ENCODE measurements at regions not wholly inside any gene's neighbourhood (a gene's known extent, or its start where the extent isn't known, plus 50 kb on each side); places are given as distances from the start of the nearest gene placed in this dataset.
"Not testable (repeated sequence)": the region's sequence is repeated elsewhere in the genome, so short reads cannot be mapped to it uniquely, and the experiment has no call there.

DNA sequence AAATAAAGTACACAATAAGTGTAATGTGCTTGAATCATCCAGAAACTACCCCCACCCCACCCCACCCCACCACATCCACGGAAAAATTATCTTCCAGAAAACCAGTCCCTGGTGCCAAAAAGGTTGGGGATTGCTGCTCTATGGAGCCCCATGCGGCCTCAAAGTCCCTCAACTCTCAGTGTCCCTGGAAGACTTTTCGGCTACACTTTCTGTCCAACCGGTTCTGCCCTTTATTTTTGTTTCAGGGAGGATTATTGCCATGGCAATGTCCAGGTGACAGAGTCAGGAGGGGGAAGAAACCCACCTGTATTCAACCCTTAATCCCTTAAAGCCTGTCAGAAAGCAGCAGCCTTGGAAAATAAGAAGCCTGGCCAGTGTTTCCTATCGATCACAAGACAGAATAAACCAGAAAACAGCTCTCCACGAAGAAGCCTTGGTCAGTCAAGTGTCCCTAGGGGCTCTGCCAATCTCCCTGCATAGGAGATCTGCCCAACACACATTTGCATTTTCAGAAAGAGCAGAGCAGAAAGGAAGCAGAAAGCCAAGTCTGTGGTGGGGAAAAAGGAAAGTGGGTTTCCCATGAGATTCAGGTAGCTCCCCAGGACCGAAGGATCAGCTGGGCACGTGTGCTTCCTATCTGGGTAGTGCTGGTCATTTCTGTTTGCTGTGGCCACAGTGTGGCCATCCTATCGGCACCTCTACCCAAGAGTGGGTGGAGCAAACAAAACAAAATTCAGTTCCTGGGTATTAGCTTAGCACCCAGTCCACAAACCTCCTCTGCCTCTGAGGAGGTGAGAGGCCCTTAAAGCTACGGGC lies 342.7 kb downstream of the SOX9 start:
- no peaks in the 10 kb centered on the region for H3K9me3 ChIP-seq (ENCODE audit: control insufficient read depth, insufficient read depth, low read depth, low read length)
- no peak overlapping the region for H3K27ac ChIP-seq (ENCODE audit: insufficient read depth, low read length)
- no peak overlapping the region for H3K9ac ChIP-seq (ENCODE audit: insufficient read depth, low read length)
- no peaks in the 10 kb centered on the region for H3K79me2 ChIP-seq (ENCODE audit: control insufficient read depth, insufficient read depth, low read length)
- no peak overlapping the region for H2AFZ ChIP-seq (ENCODE audit: low read length)
- H3K4me3 ChIP-seq (replicated peaks in 1 of 4; ENCODE audit: control extremely low read depth in 1 of 4, insufficient read depth in 1 of 4, low read depth in 3 of 4, low read length in 4 of 4) = no peak overlapping the region
- H3K4me2 ChIP-seq (ENCODE audit: extremely low read depth, insufficient read depth, low read length) = no peak overlapping the region
- H3K36me3 ChIP-seq (ENCODE audit: control insufficient read depth, insufficient read depth, low read length) = no peaks in the 10 kb centered on the region
- H3K4me1 ChIP-seq (ENCODE audit: control insufficient read depth, extremely low read depth, insufficient read depth, low read length) = peaks cover 7% of the 10 kb centered on the region
- no peaks in the 10 kb centered on the region for H4K20me1 ChIP-seq (ENCODE audit: control insufficient read depth, extremely low read depth, insufficient read depth, low read length)
- H3K27me3 ChIP-seq (ENCODE audit: control insufficient read depth, insufficient read depth, low read length) = no peaks in the 10 kb centered on the region
- no peak for DNase-seq (ENCODE audit: low read depth in 2 of 2)
- TF ChIP-seq, protein P1, sequence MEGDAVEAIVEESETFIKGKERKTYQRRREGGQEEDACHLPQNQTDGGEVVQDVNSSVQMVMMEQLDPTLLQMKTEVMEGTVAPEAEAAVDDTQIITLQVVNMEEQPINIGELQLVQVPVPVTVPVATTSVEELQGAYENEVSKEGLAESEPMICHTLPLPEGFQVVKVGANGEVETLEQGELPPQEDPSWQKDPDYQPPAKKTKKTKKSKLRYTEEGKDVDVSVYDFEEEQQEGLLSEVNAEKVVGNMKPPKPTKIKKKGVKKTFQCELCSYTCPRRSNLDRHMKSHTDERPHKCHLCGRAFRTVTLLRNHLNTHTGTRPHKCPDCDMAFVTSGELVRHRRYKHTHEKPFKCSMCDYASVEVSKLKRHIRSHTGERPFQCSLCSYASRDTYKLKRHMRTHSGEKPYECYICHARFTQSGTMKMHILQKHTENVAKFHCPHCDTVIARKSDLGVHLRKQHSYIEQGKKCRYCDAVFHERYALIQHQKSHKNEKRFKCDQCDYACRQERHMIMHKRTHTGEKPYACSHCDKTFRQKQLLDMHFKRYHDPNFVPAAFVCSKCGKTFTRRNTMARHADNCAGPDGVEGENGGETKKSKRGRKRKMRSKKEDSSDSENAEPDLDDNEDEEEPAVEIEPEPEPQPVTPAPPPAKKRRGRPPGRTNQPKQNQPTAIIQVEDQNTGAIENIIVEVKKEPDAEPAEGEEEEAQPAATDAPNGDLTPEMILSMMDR (conservative IDR thresholded peaks at IDR 0.05 in 1 of 2, IDR thresholded peaks at IDR 0.05 in 1 of 2; ENCODE audit: low read depth in 1 of 2, low read length in 2 of 2) = no peak
- TF ChIP-seq EZH2 (IDR thresholded peaks at IDR 0.05; ENCODE audit: low read length, missing control alignments) = no peak

DNA sequence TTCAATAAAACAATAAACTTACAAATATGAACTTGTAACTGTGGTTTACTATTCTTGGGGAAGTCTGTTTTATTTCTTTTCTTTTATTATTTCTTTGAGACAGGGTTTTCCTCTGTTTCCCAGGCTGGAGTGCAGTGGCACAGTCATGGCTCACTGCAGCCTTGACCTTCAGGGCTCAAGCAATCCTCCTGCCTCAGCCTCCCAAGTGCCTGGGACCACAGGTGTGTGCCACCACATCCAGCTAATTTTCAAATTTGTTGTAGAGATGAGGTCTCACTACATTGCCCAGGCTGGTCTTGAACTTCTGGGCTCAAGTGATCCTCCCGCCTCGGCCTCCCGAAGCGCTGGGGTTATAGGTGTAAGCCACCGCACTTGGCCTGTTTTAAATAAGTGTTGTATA lies 343.4 kb downstream of the SOX9 start:
- not testable (repeated sequence) for H3K79me2 ChIP-seq (ENCODE audit: control insufficient read depth, insufficient read depth, low read length); H3K4me1 ChIP-seq (ENCODE audit: control insufficient read depth, extremely low read depth, insufficient read depth, low read length); H3K9me3 ChIP-seq (ENCODE audit: control insufficient read depth, insufficient read depth, low read depth, low read length); DNase-seq (ENCODE audit: low read depth in 2 of 2); H3K9ac ChIP-seq (ENCODE audit: insufficient read depth, low read length); H3K27me3 ChIP-seq (ENCODE audit: control insufficient read depth, insufficient read depth, low read length); H3K4me2 ChIP-seq (ENCODE audit: extremely low read depth, insufficient read depth, low read length); H4K20me1 ChIP-seq (ENCODE audit: control insufficient read depth, extremely low read depth, insufficient read depth, low read length); H3K4me3 ChIP-seq (replicated peaks in 1 of 4; ENCODE audit: control extremely low read depth in 1 of 4, insufficient read depth in 1 of 4, low read depth in 3 of 4, low read length in 4 of 4); H2AFZ ChIP-seq (ENCODE audit: low read length); H3K36me3 ChIP-seq (ENCODE audit: control insufficient read depth, insufficient read depth, low read length); H3K27ac ChIP-seq (ENCODE audit: insufficient read depth, low read length)

DNA sequence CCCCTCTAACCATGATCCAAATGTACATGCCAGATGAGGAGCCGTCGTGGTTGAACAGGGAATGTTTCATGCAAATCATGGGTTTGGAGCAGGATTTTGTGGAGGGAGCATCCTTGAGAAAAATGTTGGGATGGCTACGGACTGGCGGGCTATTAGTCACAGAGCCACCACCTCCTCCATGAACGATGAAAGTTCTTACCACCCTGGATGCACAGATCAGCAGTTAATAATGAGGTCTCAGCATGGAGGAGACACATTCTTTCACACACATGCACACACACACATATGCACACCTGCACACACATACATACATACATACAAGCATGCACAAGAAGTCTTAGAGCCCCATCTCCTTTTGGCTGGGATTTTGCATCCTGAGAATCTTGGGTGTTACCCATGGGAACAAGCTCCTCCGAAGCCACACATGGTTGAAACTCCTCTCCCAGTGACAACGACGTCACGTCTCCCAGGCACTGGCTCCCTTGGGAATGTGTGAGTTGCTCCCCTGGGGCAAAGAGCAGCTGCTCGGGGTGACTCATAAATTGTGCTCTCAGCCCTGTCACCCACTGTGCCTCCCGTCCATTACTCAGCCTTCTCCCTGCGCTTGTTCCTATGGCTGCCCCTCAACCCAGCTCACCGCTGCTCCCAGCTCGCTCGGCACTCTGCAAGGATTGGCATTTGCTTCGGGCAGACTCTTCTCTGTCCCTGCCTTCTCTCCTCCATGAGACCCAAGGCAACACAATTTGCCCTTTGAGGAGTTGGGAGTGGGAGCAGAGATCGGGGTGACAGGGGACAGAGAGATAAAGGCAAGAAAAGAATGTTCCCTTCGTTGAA lies 344.6 kb downstream of the SOX9 start:
- H3K27me3 ChIP-seq (ENCODE audit: control insufficient read depth, insufficient read depth, low read length) = no peaks in the 10 kb centered on the region
- no peak overlapping the region for H3K9ac ChIP-seq (ENCODE audit: insufficient read depth, low read length)
- H2AFZ ChIP-seq (ENCODE audit: low read length) = peak overlapping the region; percentile 1
- H3K4me1 ChIP-seq (ENCODE audit: control insufficient read depth, extremely low read depth, insufficient read depth, low read length) = peaks cover 7% of the 10 kb centered on the region
- H3K36me3 ChIP-seq (ENCODE audit: control insufficient read depth, insufficient read depth, low read length) = no peaks in the 10 kb centered on the region
- peak overlapping the region; percentile 51 for H3K4me2 ChIP-seq (ENCODE audit: extremely low read depth, insufficient read depth, low read length)
- no peak overlapping the region for H3K27ac ChIP-seq (ENCODE audit: insufficient read depth, low read length)
- no peaks in the 10 kb centered on the region for H3K79me2 ChIP-seq (ENCODE audit: control insufficient read depth, insufficient read depth, low read length)
- TF ChIP-seq, protein P1 (conservative IDR thresholded peaks at IDR 0.05 in 1 of 2, IDR thresholded peaks at IDR 0.05 in 1 of 2; ENCODE audit: low read depth in 1 of 2, low read length in 2 of 2) = no peak
- no peak for TF ChIP-seq EZH2 (IDR thresholded peaks at IDR 0.05; ENCODE audit: low read length, missing control alignments)
- H3K4me3 ChIP-seq (replicated peaks in 1 of 4; ENCODE audit: control extremely low read depth in 1 of 4, insufficient read depth in 1 of 4, low read depth in 3 of 4, low read length in 4 of 4) = peak overlapping the region in 1 of 4 experiments; percentile 27
- peak; percentile 88 to 95 for DNase-seq (ENCODE audit: low read depth in 2 of 2)
- H4K20me1 ChIP-seq (ENCODE audit: control insufficient read depth, extremely low read depth, insufficient read depth, low read length) = no peaks in the 10 kb centered on the region
- H3K9me3 ChIP-seq (ENCODE audit: control insufficient read depth, insufficient read depth, low read depth, low read length) = no peaks in the 10 kb centered on the region

Measured in fibroblast of lung (primary cell).